Bronchial epithelial cell (primary cell): ENCODE measurements at regions not wholly inside any gene's neighbourhood (a gene's known extent, or its start where the extent isn't known, plus 50 kb on each side); places are given as distances from the start of the nearest gene placed in this dataset.
A peak's percentile ranks its signal among the peaks of the same experiment; 100 is the strongest.

Experiments
- DNase-seq: peaks from one replicate; pipeline ENCODE4 v3.0.0-alpha.2; 2010; ENCODE audit warnings: low read depth
- FAIRE-seq: peaks from 2 replicates; lab custom pipeline; 2011; peaks lifted over from hg19 to GRCh38; lab: Jason Lieb, UNC
- H3K27me3 ChIP-seq: 2 replicates; pipeline ENCODE4 v1.5.1; 2011; ENCODE audit warnings: low read length; ENCODE audit not compliant: control insufficient read depth, insufficient read depth
- H3K36me3 ChIP-seq: 2 replicates; pipeline ENCODE4 v1.5.1; 2011; ENCODE audit warnings: low read length; ENCODE audit not compliant: control insufficient read depth, insufficient read depth
- H3K4me3 ChIP-seq: 2 replicates; pipeline ENCODE4 v1.5.1; 2011; ENCODE audit warnings: mild to moderate bottlenecking, low read depth, low read length, control low read depth
- TF ChIP-seq, protein P1 (sequence below): IDR thresholded peaks from 2 replicates; pipeline ENCODE4 v1.5.1; 2011; ENCODE audit warnings: mild to moderate bottlenecking, moderate library complexity, low read length, control low read depth, inconsistent platforms; ENCODE audit not compliant: insufficient read depth, severe bottlenecking

- TF ChIP-seq, protein P1, sequence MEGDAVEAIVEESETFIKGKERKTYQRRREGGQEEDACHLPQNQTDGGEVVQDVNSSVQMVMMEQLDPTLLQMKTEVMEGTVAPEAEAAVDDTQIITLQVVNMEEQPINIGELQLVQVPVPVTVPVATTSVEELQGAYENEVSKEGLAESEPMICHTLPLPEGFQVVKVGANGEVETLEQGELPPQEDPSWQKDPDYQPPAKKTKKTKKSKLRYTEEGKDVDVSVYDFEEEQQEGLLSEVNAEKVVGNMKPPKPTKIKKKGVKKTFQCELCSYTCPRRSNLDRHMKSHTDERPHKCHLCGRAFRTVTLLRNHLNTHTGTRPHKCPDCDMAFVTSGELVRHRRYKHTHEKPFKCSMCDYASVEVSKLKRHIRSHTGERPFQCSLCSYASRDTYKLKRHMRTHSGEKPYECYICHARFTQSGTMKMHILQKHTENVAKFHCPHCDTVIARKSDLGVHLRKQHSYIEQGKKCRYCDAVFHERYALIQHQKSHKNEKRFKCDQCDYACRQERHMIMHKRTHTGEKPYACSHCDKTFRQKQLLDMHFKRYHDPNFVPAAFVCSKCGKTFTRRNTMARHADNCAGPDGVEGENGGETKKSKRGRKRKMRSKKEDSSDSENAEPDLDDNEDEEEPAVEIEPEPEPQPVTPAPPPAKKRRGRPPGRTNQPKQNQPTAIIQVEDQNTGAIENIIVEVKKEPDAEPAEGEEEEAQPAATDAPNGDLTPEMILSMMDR: no peak
- FAIRE-seq (no peak), DNase-seq (no peak)
- no peaks in the 10 kb centered on the region for H3K27me3 ChIP-seq
- H3K4me3 ChIP-seq: no peak overlapping the region
- no peaks in the 10 kb centered on the region for H3K36me3 ChIP-seq
Observed at GRCh38 chr5:4245076-4245475, 649.4 kb downstream of the IRX1 start.

- DNase-seq (no peak), FAIRE-seq (no peak)
- TF ChIP-seq, protein P1: no peak
- Histone ChIP-seq H3K4me3 (no peak overlapping the region), H3K36me3 (no peaks in the 10 kb centered on the region), H3K27me3 (no peaks in the 10 kb centered on the region)
Observed at GRCh38 chr5:4245511-4245910, 649.9 kb downstream of the IRX1 start.

DNA sequence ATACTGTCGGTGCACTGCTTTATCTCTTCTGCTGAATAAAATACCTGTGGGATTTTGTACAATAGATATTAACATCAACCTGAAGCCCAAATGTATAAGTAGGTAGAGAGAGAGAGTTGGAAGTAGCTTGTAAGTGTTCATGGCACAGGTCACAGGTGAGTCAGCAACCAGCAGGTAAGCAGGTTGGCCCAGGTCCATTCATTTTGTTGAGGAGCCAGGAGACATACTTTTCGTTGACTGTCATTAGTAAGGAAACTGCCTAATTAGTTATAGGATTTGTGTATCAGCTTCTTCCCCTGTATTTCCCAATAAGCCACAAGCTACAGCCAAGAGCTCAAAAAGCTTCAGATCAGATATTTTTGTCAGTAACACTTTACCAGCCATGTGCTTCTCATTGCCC, 650.8 kb downstream of the IRX1 start:
- DNase-seq (peak; percentile 3), FAIRE-seq (no peak)
- H3K36me3 ChIP-seq: no peaks in the 10 kb centered on the region
- no peak overlapping the region for H3K4me3 ChIP-seq
- TF ChIP-seq, protein P1: no peak
- H3K27me3 ChIP-seq: no peaks in the 10 kb centered on the region

DNA sequence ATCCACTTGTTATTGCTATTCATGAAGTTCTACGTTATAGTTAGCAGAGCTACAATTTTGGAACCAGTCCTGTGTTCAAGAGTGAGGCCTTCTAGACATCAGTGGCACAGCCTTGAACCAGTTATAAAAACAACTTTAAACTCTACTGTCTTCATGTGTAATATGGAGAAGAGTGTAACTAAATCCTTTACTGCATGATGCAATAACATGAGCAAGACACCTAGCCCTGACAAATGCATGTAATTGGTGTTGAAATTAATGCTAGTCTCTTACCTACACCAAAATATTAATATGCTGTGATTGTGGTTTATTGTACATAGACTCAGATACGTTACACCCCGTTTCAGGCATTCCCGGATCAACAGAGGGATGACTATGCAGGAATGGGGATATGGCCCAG, 654.6 kb downstream of the IRX1 start:
- no peak overlapping the region for H3K4me3 ChIP-seq
- no peaks in the 10 kb centered on the region for H3K27me3 ChIP-seq
- FAIRE-seq (no peak), DNase-seq (no peak)
- TF ChIP-seq, protein P1: no peak
- no peaks in the 10 kb centered on the region for H3K36me3 ChIP-seq

GRCh38 chr5:4252385-4252784, 656.8 kb downstream of the IRX1 start:
- H3K36me3 ChIP-seq: no peaks in the 10 kb centered on the region
- no peak overlapping the region for H3K4me3 ChIP-seq
- no peak for FAIRE-seq
- H3K27me3 ChIP-seq: no peaks in the 10 kb centered on the region
- no peak for DNase-seq
- TF ChIP-seq, protein P1: no peak

- DNase-seq (no peak), FAIRE-seq (no peak)
- H3K27me3 ChIP-seq: no peaks in the 10 kb centered on the region
- no peak overlapping the region for H3K4me3 ChIP-seq
- H3K36me3 ChIP-seq: no peaks in the 10 kb centered on the region
- TF ChIP-seq, protein P1: no peak
Observed at GRCh38 chr5:4254736-4255135, 659.1 kb downstream of the IRX1 start.
